ENCODE measurements at regions not wholly inside any gene's neighbourhood (a gene's known extent, or its start where the extent isn't known, plus 50 kb on each side); places are given as distances from the start of the nearest gene placed in this dataset.

GRCh38 chr2:48829036-48829435 is 73.5 kb upstream of the LHCGR start:
- TF ChIP-seq CTCF (IDR thresholded peaks at IDR 0.05; ENCODE audit: low read depth, low read length) (no peak), POLR2A (IDR thresholded peaks at IDR 0.05; ENCODE audit: extremely low read depth, insufficient read length) (no peak)

All from NB4 (cell line).